ENCODE measurements at regions not wholly inside any gene's neighbourhood (a gene's known extent, or its start where the extent isn't known, plus 50 kb on each side); places are given as distances from the start of the nearest gene placed in this dataset.

DNA sequence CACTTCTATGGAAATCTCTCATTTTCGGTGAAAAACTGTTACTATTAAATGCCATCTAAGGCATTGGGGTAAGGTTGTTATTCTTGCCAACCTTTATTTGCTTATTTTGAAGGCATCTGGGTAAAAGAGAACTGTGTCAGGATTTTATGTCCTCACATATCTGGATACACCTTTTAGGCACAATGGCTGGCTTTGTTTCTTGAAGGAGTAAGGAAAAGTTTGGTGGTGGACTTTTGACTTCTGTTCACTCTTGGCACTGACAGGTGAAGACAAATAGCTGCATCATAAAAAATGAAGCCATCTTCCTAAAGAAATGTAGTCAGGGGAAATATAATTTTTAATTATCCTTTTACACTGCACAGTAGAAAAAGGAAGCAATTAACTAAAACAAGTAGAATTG, 310.0 kb downstream of the CNTN3 start:
- CTCF ChIA-PET = no interaction called here
- DNase-seq (ENCODE audit: extremely low spot score) = no peak

DNA sequence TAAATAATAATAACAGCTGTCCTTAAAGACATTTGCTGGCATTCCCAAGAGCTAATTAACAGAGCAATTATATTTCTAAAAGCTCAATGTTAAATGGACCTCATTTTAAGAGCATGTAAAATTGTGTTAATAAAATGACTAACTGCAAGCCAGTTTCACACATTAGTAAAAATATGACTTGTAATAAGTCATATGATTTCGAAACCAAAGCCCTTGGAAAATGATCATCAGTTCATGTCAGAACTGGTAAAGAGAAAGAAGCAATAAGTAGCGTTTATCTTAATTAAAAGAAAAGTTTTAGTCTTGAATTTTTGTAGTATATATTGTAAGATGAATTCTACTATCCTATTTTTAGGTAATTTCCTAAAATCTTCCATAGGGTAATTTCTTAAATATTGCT, 310.7 kb downstream of the CNTN3 start:
- TF ChIP-seq, protein P1, sequence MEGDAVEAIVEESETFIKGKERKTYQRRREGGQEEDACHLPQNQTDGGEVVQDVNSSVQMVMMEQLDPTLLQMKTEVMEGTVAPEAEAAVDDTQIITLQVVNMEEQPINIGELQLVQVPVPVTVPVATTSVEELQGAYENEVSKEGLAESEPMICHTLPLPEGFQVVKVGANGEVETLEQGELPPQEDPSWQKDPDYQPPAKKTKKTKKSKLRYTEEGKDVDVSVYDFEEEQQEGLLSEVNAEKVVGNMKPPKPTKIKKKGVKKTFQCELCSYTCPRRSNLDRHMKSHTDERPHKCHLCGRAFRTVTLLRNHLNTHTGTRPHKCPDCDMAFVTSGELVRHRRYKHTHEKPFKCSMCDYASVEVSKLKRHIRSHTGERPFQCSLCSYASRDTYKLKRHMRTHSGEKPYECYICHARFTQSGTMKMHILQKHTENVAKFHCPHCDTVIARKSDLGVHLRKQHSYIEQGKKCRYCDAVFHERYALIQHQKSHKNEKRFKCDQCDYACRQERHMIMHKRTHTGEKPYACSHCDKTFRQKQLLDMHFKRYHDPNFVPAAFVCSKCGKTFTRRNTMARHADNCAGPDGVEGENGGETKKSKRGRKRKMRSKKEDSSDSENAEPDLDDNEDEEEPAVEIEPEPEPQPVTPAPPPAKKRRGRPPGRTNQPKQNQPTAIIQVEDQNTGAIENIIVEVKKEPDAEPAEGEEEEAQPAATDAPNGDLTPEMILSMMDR (IDR thresholded peaks at IDR 0.05; ENCODE audit: control extremely low read depth, extremely low read depth, low read depth, missing control alignments) = no peak
- ChIA-PET POLR2A (no interaction called here), CTCF (no interaction called here)
- DNase-seq (ENCODE audit: extremely low spot score) = no peak

More for the DNA sequence above, 310.0 kb downstream of the CNTN3 start:
- TF ChIP-seq, protein P1 (IDR thresholded peaks at IDR 0.05; ENCODE audit: control extremely low read depth, extremely low read depth, low read depth, missing control alignments) = no peak
- POLR2A ChIA-PET = no interaction called here

GRCh38 chr3:74302969-74303368, 311.5 kb downstream of the CNTN3 start:
- DNase-seq (ENCODE audit: extremely low spot score) = no peak
- TF ChIP-seq, protein P1 (IDR thresholded peaks at IDR 0.05; ENCODE audit: control extremely low read depth, extremely low read depth, low read depth, missing control alignments) = no peak
- CTCF ChIA-PET = interaction anchor here (1.1 kb wide), 1 partner anchor 10 kb away, joined by 3 read pairs; no protein-coding TSS in a partner anchor
- POLR2A ChIA-PET = no interaction called here

GRCh38 chr3:74302281-74302680, 312.2 kb downstream of the CNTN3 start:
- TF ChIP-seq, protein P1 (IDR thresholded peaks at IDR 0.05; ENCODE audit: control extremely low read depth, extremely low read depth, low read depth, missing control alignments) = no peak
- DNase-seq (ENCODE audit: extremely low spot score) = no peak
- ChIA-PET CTCF (interaction anchor here (1.1 kb wide), 1 partner anchor 10 kb away, joined by 3 read pairs; no protein-coding TSS in a partner anchor), POLR2A (no interaction called here)

DNA sequence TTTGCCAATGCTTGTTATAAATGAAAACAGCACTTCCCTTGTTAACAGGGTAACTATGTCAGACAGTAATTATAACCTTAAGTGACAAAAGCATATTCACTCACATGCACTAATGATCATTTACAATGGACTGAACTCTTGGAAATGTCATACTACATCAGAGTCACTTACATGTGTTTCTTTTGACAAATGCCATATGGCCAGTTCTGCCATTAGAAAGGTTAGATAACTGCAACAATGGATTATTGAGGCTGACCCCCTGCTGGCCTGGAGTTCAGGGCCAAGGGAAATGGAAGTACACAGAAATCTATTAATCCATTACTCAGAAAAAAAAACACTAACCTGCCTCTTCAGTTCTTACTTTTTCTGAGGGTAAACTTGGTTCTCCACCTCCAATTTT, 313.4 kb downstream of the CNTN3 start:
- POLR2A ChIA-PET = no interaction called here

GRCh38 chr3:74295479-74295878, 319.0 kb downstream of the CNTN3 start:
- TF ChIP-seq, protein P1 (IDR thresholded peaks at IDR 0.05; ENCODE audit: control extremely low read depth, extremely low read depth, low read depth, missing control alignments) = no peak
- DNase-seq (ENCODE audit: extremely low spot score) = no peak
- CTCF ChIA-PET = no interaction called here
- POLR2A ChIA-PET = no interaction called here

More for the DNA sequence above, 313.4 kb downstream of the CNTN3 start:
- no peak for DNase-seq (ENCODE audit: extremely low spot score)
- TF ChIP-seq, protein P1 (IDR thresholded peaks at IDR 0.05; ENCODE audit: control extremely low read depth, extremely low read depth, low read depth, missing control alignments) = no peak
- CTCF ChIA-PET = interaction anchor here (2.9 kb wide), 1 partner anchor 33 kb away, joined by 7 read pairs; no protein-coding TSS in a partner anchor

- TF ChIP-seq, protein P1 (IDR thresholded peaks at IDR 0.05; ENCODE audit: control extremely low read depth, extremely low read depth, low read depth, missing control alignments) = no peak
- DNase-seq (ENCODE audit: extremely low spot score) = no peak
Observed at GRCh38 chr3:74288761-74289160, 325.7 kb downstream of the CNTN3 start.

More at GRCh38 chr3:74288761-74289160, 325.7 kb downstream of the CNTN3 start:
- ChIA-PET POLR2A (no interaction called here), CTCF (no interaction called here)

All from GM10248 (cell line).